H1 (cell line): ENCODE measurements at regions not wholly inside any gene's neighbourhood (a gene's known extent, or its start where the extent isn't known, plus 50 kb on each side); places are given as distances from the start of the nearest gene placed in this dataset.

Experiments
- CTCF ChIA-PET: fragments of 300-600 bp; sonication (Branson Sonifier 250); formaldehyde crosslinking; loops from one replicate; lab custom pipeline; 2021; ENCODE audit not compliant: partially characterized antibody; lab: Charles Lee
- POLR2A ChIA-PET: fragments of 300-600 bp; sonication (Branson Sonifier 250); formaldehyde crosslinking; loops from one replicate; lab custom pipeline; 2021; ENCODE audit warnings: inconsistent platforms; ENCODE audit not compliant: partially characterized antibody; lab: Charles Lee
- DNase-seq, 2 experiments: peaks; one replicate each; pipeline versions ENCODE4 v3.0.0 to v3.0.0-alpha.2; 2010 to 2022; ENCODE audit warnings: low spot score in 2 of 2, low read depth in 1 of 2, mixed read lengths in 1 of 2
- FAIRE-seq: peaks from 2 replicates; lab custom pipeline; 2011; peaks lifted over from hg19 to GRCh38; lab: Jason Lieb, UNC
- H2AFZ ChIP-seq: 2 replicates; pipeline ENCODE4 v1.8.1; 2012; ENCODE audit warnings: low read length, inconsistent platforms
- H2AK5ac ChIP-seq: 2 replicates; pipeline ENCODE4 v1.6.1; 2013; ENCODE audit warnings: low read depth, low read length
- H2BK120ac ChIP-seq: replicated peaks from 2 replicates; pipeline ENCODE3; 2013; ENCODE audit warnings: low read depth, low read length, inconsistent platforms
- H2BK12ac ChIP-seq: 2 replicates; pipeline ENCODE4 v1.6.1; 2013; ENCODE audit warnings: low read depth, low read length
- H2BK15ac ChIP-seq: 2 replicates; pipeline ENCODE4 v1.6.1; 2013; ENCODE audit warnings: low read length
- H2BK20ac ChIP-seq: 2 replicates; pipeline ENCODE4 v1.6.1; 2013; ENCODE audit warnings: low read length
- H2BK5ac ChIP-seq: 2 replicates; pipeline ENCODE4 v1.6.1; 2013; ENCODE audit warnings: low read depth, low read length
- H3K14ac ChIP-seq: 2 replicates; pipeline ENCODE4 v1.6.1; 2013; ENCODE audit warnings: inconsistent platforms; ENCODE audit not compliant: insufficient read length
- H3K18ac ChIP-seq: 2 replicates; pipeline ENCODE4 v1.6.1; 2013; ENCODE audit warnings: low read length; ENCODE audit errors: extremely low read depth
- H3K23ac ChIP-seq: 2 replicates; pipeline ENCODE4 v1.6.1; 2013; ENCODE audit warnings: inconsistent platforms; ENCODE audit not compliant: insufficient read length
- H3K23me2 ChIP-seq: 2 replicates; pipeline ENCODE4 v1.6.1; 2013; ENCODE audit warnings: low read depth, low read length
- H3K27ac ChIP-seq: 2 replicates; pipeline ENCODE4 v1.6.1; 2011; ENCODE audit warnings: low read depth, low read length, inconsistent platforms
- H3K27me3 ChIP-seq, 4 experiments: replicated peaks in 1 of 4; 1 replicate in 1 of 4; 2 replicates in 3 of 4; pipeline versions ENCODE4 v1.6.1 to v1.8.1; 2011 to 2013; ENCODE audit warnings: low read length in 3 of 4, mild to moderate bottlenecking in 3 of 4, inconsistent platforms in 2 of 4, mixed read lengths in 2 of 4, moderate library complexity in 1 of 4; ENCODE audit not compliant: control insufficient read depth in 3 of 4, insufficient read depth in 3 of 4; ENCODE audit errors: extremely low read depth in 1 of 4
- H3K36me3 ChIP-seq, 4 experiments: 2 replicates each; pipeline versions ENCODE4 v1.6.1 to v1.8.1; 2011 to 2013; ENCODE audit warnings: mild to moderate bottlenecking in 4 of 4, low read length in 3 of 4, moderate library complexity in 2 of 4, control low read depth in 1 of 4, inconsistent platforms in 1 of 4; ENCODE audit not compliant: insufficient read depth in 4 of 4, control insufficient read depth in 2 of 4
- H3K4ac ChIP-seq: replicated peaks from 2 replicates; pipeline ENCODE3; 2013; ENCODE audit warnings: low read length, low read depth, mixed read lengths, inconsistent platforms; ENCODE audit not compliant: insufficient read length
- H3K4me1 ChIP-seq, 4 experiments: replicated peaks in 1 of 4; 1 replicate in 1 of 4; 2 replicates in 3 of 4; pipeline versions ENCODE4 v1.6.1 to v1.8.1; 2011 to 2013; ENCODE audit warnings: low read length in 3 of 4, inconsistent platforms in 2 of 4, mixed read lengths in 1 of 4; ENCODE audit not compliant: insufficient read depth in 4 of 4, control insufficient read depth in 3 of 4
- H3K4me2 ChIP-seq, 2 experiments: 2 replicates each; pipeline versions ENCODE4 v1.6.1 to v1.8.1; 2011 to 2013; ENCODE audit warnings: low read depth in 2 of 2, low read length in 2 of 2, control low read depth in 1 of 2, inconsistent platforms in 1 of 2, mild to moderate bottlenecking in 1 of 2; ENCODE audit not compliant: insufficient read depth in 1 of 2
- H3K4me3 ChIP-seq, 4 experiments: fragments of 200-600, 300-600 bp in 1 of 4; sonication (generic), shearing (Covaris generic), sonication (Bioruptor Twin) in 1 of 4; 2 replicates each; pipeline versions ENCODE4 v1.5.1 to v1.8.1; 2011 to 2016; ENCODE audit warnings: low read length in 4 of 4, low read depth in 3 of 4, control low read depth in 2 of 4, inconsistent platforms in 2 of 4, mild to moderate bottlenecking in 2 of 4, mixed read lengths in 1 of 4, moderate library complexity in 1 of 4; ENCODE audit not compliant: insufficient read depth in 2 of 4; ENCODE audit errors: extremely low read depth in 1 of 4
- H3K56ac ChIP-seq: replicated peaks from 2 replicates; pipeline ENCODE3; 2013; ENCODE audit warnings: low read depth, mild to moderate bottlenecking, mixed read lengths, low read length, inconsistent platforms; ENCODE audit not compliant: insufficient read length
- H3K79me1 ChIP-seq: 2 replicates; pipeline ENCODE4 v1.6.1; 2013; ENCODE audit warnings: low read depth, low read length, control low read depth
- H3K79me2 ChIP-seq, 2 experiments: 2 replicates each; pipeline versions ENCODE4 v1.6.1 to v1.8.1; 2012 to 2013; ENCODE audit warnings: low read length in 2 of 2, mild to moderate bottlenecking in 2 of 2, inconsistent platforms in 1 of 2; ENCODE audit not compliant: insufficient read depth in 2 of 2, control insufficient read depth in 1 of 2
- H3K9ac ChIP-seq, 4 experiments: replicated peaks in 1 of 4; 1 replicate in 1 of 4; 2 replicates in 3 of 4; pipeline versions ENCODE4 v1.6.1 to v1.8.1; 2011 to 2013; ENCODE audit warnings: low read depth in 3 of 4, low read length in 3 of 4, control low read depth in 2 of 4, mild to moderate bottlenecking in 2 of 4, moderate library complexity in 2 of 4, inconsistent platforms in 1 of 4; ENCODE audit errors: extremely low read depth in 1 of 4
- H3K9me3 ChIP-seq, 2 experiments: 2 replicates each; pipeline versions ENCODE4 v1.6.1 to v1.8.1; 2012 to 2013; ENCODE audit warnings: mild to moderate bottlenecking in 2 of 2, moderate library complexity in 2 of 2, control low read depth in 1 of 2, inconsistent platforms in 1 of 2, low read depth in 1 of 2, low read length in 1 of 2, mixed read lengths in 1 of 2; ENCODE audit not compliant: insufficient read depth in 2 of 2
- H4K20me1 ChIP-seq, 2 experiments: replicated peaks in 1 of 2; 2 replicates each; pipeline versions ENCODE3 to v1.8.1; 2011 to 2013; ENCODE audit warnings: inconsistent platforms in 2 of 2, low read length in 2 of 2, mild to moderate bottlenecking in 1 of 2; ENCODE audit not compliant: insufficient read depth in 2 of 2, control insufficient read depth in 1 of 2
- H4K5ac ChIP-seq: 2 replicates; pipeline ENCODE4 v1.6.1; 2013; ENCODE audit warnings: low read length, low read depth, mixed read lengths, inconsistent platforms; ENCODE audit not compliant: insufficient read length
- H4K8ac ChIP-seq: 2 replicates; pipeline ENCODE4 v1.8.0; 2013; ENCODE audit warnings: mild to moderate bottlenecking, moderate library complexity, low read length, inconsistent platforms; ENCODE audit not compliant: insufficient read depth; ENCODE audit errors: extremely low read depth
- H4K91ac ChIP-seq: replicated peaks from 2 replicates; pipeline ENCODE3; 2013; ENCODE audit warnings: low read length, mixed read lengths, inconsistent platforms; ENCODE audit not compliant: insufficient read length
- BACH1 ChIP-seq: IDR thresholded peaks from 2 replicates; pipeline ENCODE4 v1.6.1; 2012; ENCODE audit warnings: low read length, improper control_type of control experiment
- BRCA1 ChIP-seq: IDR thresholded peaks from 2 replicates; pipeline ENCODE4 v1.6.1; 2012; ENCODE audit warnings: low read depth, low read length, improper control_type of control experiment
- CBX5 ChIP-seq: fragments of 300-800, 300-1000 bp; sonication (generic); IDR thresholded peaks from 2 replicates; pipeline ENCODE4 v1.7.1; 2016; ENCODE audit warnings: antibody characterized with exemption, low read length, low read depth
- CHD1 ChIP-seq: IDR thresholded peaks from 2 replicates; pipeline ENCODE4 v1.6.1; 2012; ENCODE audit warnings: low read depth, low read length, improper control_type of control experiment
- EZH2 ChIP-seq: fragments of 200-600 bp; sonication (generic); IDR thresholded peaks from 2 replicates; pipeline ENCODE4 v1.7.1; 2012; ENCODE audit warnings: low read depth, mild to moderate bottlenecking, moderate library complexity, low read length, inconsistent platforms; ENCODE audit not compliant: severe bottlenecking
- NRF1 ChIP-seq: IDR thresholded peaks from 2 replicates; pipeline ENCODE4 v1.6.1; 2011; ENCODE audit warnings: mild to moderate bottlenecking, low read depth, low read length, improper control_type of control experiment
- RBBP5 ChIP-seq: IDR thresholded peaks from 2 replicates; pipeline ENCODE4 v1.7.1; 2012; ENCODE audit warnings: low read depth, mild to moderate bottlenecking, inconsistent platforms, low read length, moderate library complexity, borderline replicate concordance
- RNF2 ChIP-seq: fragments of 200-900, 300-1000 bp; sonication (generic); IDR thresholded peaks from 2 replicates; pipeline ENCODE4 v1.7.1; 2016; ENCODE audit warnings: borderline replicate concordance, low read depth, mild to moderate bottlenecking, antibody characterized with exemption, low read length; ENCODE audit not compliant: poor library complexity, severe bottlenecking; ENCODE audit errors: missing control alignments
- RXRA ChIP-seq: IDR thresholded peaks from 2 replicates; pipeline ENCODE4 v1.6.1; 2011; ENCODE audit warnings: low read depth, mild to moderate bottlenecking, low read length, moderate library complexity; ENCODE audit not compliant: insufficient read depth
- SP1 ChIP-seq: IDR thresholded peaks from 2 replicates; pipeline ENCODE4 v1.6.1; 2011; ENCODE audit warnings: low read depth, low read length
- SP4 ChIP-seq: IDR thresholded peaks from 2 replicates; pipeline ENCODE4 v1.6.1; 2012; ENCODE audit warnings: low read length, inconsistent platforms
- TAF1 ChIP-seq: IDR thresholded peaks from 2 replicates; pipeline ENCODE4 v1.6.1; 2011; ENCODE audit warnings: mild to moderate bottlenecking, low read depth, low read length
- WGBS, 2 experiments: shearing (Covaris generic) in 1 of 2; methylation state at CpG; one replicate each; pipeline versions ENCODE4 v1.1.6 to v1.1.7; 2013 to 2015; ENCODE audit warnings: low lambda C conversion rate in 2 of 2, mixed read lengths in 2 of 2, inconsistent platforms in 1 of 2, low coverage in 1 of 2, missing lambda C conversion rate in 1 of 2; ENCODE audit not compliant: insufficient replicate concordance in 2 of 2, insufficient coverage in 1 of 2, insufficient read length in 1 of 2; ENCODE audit errors: extremely low coverage in 1 of 2, missing lambda C conversion rate in 1 of 2; 5-methylcytosine and 5-hydroxymethylcytosine counted together

GRCh38 chr1:69128204-69128603 lies 439.5 kb upstream of the LRRC7 start:
- Histone ChIP-seq H4K91ac (no peak overlapping the region), H3K9me3 (no peaks in the 10 kb centered on the region), H3K79me2 (no peaks in the 10 kb centered on the region), H3K79me1 (no peaks in the 10 kb centered on the region), H3K56ac (no peak overlapping the region), H3K4me2 (no peak overlapping the region), H4K5ac (no peak overlapping the region), H3K23ac (no peak overlapping the region), H3K27ac (no peak overlapping the region), H2BK12ac (no peak overlapping the region), H3K9ac (no peak overlapping the region), H3K4me3 (no peak overlapping the region), H3K36me3 (no peaks in the 10 kb centered on the region), H2BK120ac (no peak overlapping the region), H2AK5ac (no peak overlapping the region), H2BK15ac (no peak overlapping the region), H3K4me1 (peaks cover 0 to 7% (median 5%) of the 10 kb centered on the region in 4 experiments; a peak in 3 of 7 replicates), H4K20me1 (no peaks in the 10 kb centered on the region), H4K8ac (no peak overlapping the region), H3K4ac (no peak overlapping the region), H3K18ac (no peak overlapping the region), H3K27me3 (no peaks in the 10 kb centered on the region), H2BK20ac (no peak overlapping the region), H3K14ac (no peak overlapping the region), H2AFZ (no peak overlapping the region), H2BK5ac (no peak overlapping the region), H3K23me2 (no peaks in the 10 kb centered on the region)
- CTCF ChIA-PET = no interaction called here
- 94% methylated on average over 4 of the region's 4 CpGs; no CpG with 5 or more reads in 1 of the 2 experiments for WGBS, 2 experiments
- POLR2A ChIA-PET = no interaction called here
- TF ChIP-seq NRF1 (no peak), BACH1 (no peak), CHD1 (no peak), CBX5 (no peak), SP1 (no peak), SP4 (no peak), RNF2 (no peak), RBBP5 (no peak), BRCA1 (no peak), TAF1 (no peak), EZH2 (no peak), RXRA (no peak)
- FAIRE-seq = no peak
- no peak for DNase-seq
